ENCODE measurements at regions not wholly inside any gene's neighbourhood (a gene's known extent, or its start where the extent isn't known, plus 50 kb on each side); places are given as distances from the start of the nearest gene placed in this dataset.
"Not testable (repeated sequence)": the region's sequence is repeated elsewhere in the genome, so short reads cannot be mapped to it uniquely, and the experiment has no call there.

DNA sequence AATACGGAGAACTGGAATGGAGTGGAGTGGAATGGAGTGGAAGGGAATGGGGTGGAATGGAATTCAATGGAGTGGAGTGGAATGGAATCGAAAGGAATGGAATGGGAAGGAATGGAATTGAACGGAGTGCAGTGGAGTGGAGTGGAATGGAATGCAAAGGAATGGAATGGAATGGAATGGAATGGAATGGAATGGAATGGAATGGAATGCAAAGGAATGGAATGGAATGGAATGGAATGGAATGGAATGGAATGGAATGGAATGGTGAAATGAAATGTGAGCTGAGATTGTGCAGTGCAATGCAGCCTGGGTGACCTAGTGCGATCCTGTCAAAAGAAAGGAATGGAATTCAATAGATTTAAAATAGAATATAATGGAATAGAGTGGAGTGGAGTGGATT lies 357.3 kb upstream of the WSB1 start:
- ATAC-seq; H3K27me3 Mint-ChIP-seq; H3K9me3 Mint-ChIP-seq (ENCODE audit: low read depth); H3K4me1 Mint-ChIP-seq; DNase-seq; CTCF ChIA-PET; H3K36me3 Mint-ChIP-seq; H3K4me3 Mint-ChIP-seq; H3K27ac Mint-ChIP-seq: not testable (repeated sequence)

DNA sequence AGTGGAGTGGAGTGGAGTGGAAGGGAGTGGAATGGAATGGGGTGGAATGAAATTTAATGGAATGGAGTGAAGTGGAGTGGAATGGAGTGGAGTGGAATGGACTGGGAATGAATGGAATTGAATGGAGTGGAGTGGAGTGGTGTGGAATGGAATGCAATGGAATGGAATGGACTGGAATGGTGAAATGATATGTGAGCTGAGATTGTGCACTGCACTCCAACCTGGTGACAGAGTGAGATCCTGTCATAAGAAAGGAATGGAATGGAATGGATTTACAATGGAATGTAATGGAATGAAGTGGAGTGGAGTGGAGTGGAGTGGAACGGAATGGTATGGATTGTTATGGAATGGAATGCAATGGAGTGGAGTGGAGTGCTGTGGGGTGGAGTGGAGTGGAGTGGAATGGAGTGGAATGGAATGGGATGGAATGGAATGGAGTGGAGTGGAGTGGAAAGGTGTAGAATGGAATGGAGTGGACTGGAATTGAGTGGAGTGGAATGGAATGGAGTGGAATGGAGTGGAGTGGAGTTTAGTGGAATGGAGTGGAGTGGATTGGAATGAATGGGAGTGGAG lies 356.1 kb upstream of the WSB1 start:
- H3K4me1 Mint-ChIP-seq; ATAC-seq; DNase-seq; H3K4me3 Mint-ChIP-seq; CTCF ChIA-PET; H3K36me3 Mint-ChIP-seq; H3K9me3 Mint-ChIP-seq (ENCODE audit: low read depth); H3K27ac Mint-ChIP-seq; H3K27me3 Mint-ChIP-seq: not testable (repeated sequence)

DNA sequence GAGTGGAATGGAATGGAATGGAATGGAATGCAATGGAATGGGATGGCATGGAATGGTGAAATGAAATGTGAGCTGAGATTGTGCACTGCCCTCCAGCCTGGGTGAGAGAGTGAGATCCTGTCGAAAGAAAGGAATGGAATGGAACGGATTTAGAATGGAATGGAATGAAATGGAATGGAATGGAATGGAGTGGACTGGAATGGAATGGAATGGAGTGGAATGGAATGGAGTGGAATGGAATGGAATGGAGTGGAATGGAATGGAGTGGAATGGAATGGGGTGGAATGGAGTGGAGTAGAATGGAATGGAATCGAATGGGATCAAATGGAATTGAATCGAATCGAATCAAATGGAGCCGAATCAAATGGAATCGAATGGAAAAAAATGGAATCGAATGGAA lies 354.2 kb upstream of the WSB1 start:
- H3K36me3 Mint-ChIP-seq; DNase-seq; H3K4me3 Mint-ChIP-seq; H3K27me3 Mint-ChIP-seq; H3K9me3 Mint-ChIP-seq (ENCODE audit: low read depth); H3K27ac Mint-ChIP-seq; ATAC-seq; CTCF ChIA-PET; H3K4me1 Mint-ChIP-seq: not testable (repeated sequence)

DNA sequence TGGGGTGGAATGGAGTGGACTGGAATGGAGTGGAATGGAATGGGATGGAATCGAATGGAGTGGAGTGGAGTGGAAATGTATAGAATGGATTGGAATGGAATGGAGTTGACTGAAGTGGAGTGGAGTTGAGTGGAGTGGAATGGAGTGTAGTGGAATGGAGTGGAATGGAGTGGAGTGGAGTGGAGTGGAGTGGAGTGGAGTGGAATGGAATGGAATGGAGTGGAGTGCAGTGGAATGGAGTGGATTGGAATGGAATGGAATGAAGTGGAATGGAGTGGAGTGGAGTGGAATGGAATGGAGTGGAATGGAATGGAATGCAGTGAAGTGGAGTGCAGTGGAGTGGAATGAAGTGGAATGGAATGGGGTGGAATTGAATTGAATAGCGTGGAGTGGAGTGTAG lies 353.3 kb upstream of the WSB1 start:
- H3K4me1 Mint-ChIP-seq; DNase-seq; H3K9me3 Mint-ChIP-seq (ENCODE audit: low read depth); H3K36me3 Mint-ChIP-seq; H3K27ac Mint-ChIP-seq; H3K27me3 Mint-ChIP-seq; CTCF ChIA-PET; ATAC-seq; H3K4me3 Mint-ChIP-seq: not testable (repeated sequence)

DNA sequence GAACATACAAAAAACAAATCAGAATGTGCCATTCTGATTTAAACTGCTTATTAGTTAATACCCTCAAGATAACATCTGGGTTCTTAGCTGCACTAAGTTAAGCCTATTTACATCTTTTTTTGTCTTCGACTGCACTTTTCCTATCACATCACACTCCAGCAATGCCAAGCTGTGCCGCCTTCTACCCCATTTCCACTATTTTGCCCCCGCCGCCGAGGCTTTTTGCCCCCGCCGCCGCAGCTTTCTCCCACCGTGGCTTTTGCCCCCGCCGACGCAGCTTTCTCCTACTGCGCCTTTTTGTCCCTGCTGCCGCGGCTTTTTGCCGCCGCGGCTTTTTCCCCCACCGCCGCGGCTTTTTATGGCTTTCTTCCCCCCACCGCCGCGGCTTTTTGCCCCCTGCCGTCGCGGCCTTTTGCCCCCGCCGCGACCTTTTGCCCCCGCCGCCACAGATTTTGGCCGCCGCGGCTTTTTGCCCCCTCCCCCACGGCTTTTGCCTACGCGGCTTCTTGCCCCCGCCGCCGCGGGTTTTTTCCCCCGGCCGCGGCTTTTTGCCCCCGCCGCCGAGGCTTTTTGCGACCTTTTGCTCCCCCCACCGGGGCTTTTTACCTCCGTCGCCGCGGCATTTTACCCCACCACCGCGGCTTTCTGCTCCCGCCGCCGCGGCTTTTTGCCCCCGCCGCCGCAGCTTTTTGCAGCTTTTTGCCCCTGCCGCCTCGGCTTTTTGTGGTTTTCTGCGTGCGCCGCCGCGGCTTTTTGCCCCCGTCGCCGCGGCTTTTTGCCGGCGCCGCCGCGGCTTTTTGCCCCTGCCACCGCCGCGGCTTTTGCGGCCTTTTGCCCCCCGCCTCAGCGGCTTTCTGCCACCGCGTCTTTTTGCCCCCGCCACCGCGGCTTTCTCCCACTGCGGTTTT lies 331.4 kb upstream of the WSB1 start:
- no peak for DNase-seq
- Mint-ChIP-seq H3K27ac (peak overlapping the region; percentile 38), H3K4me3 (no peak overlapping the region), H3K4me1 (no peaks in the 10 kb centered on the region), H3K27me3 (peaks cover 15% of the 10 kb centered on the region), H3K9me3 (ENCODE audit: low read depth) (peaks cover 5% of the 10 kb centered on the region), H3K36me3 (peaks cover 2% of the 10 kb centered on the region)
- no peak for ATAC-seq
- CTCF ChIA-PET = no interaction called here

DNA sequence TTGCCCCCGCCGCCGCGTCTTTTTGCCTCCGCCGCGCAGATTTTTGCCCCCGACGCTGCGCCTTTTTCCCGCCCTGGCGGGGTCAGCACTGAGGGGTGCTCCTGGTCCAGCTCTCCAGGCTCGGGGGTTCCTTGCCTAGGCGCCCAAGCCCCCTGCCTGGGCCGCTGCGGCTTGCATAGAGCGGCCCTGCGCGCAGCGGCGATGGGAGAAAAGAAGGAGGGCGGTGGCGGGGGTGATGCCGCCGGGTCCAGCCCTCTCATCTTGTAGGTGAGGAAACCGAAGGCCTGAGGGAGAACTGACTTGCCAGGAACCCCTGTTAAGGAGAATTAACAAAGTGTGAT lies 330.8 kb upstream of the WSB1 start:
- no peaks in the 10 kb centered on the region for H3K4me1 Mint-ChIP-seq
- peaks cover 5% of the 10 kb centered on the region for H3K9me3 Mint-ChIP-seq (ENCODE audit: low read depth)
- no peak overlapping the region for H3K27ac Mint-ChIP-seq
- no peak for DNase-seq
- CTCF ChIA-PET = no interaction called here
- ATAC-seq = no peak
- H3K36me3 Mint-ChIP-seq = peaks cover 2% of the 10 kb centered on the region
- H3K4me3 Mint-ChIP-seq = no peak overlapping the region
- H3K27me3 Mint-ChIP-seq = peaks cover 15% of the 10 kb centered on the region

DNA sequence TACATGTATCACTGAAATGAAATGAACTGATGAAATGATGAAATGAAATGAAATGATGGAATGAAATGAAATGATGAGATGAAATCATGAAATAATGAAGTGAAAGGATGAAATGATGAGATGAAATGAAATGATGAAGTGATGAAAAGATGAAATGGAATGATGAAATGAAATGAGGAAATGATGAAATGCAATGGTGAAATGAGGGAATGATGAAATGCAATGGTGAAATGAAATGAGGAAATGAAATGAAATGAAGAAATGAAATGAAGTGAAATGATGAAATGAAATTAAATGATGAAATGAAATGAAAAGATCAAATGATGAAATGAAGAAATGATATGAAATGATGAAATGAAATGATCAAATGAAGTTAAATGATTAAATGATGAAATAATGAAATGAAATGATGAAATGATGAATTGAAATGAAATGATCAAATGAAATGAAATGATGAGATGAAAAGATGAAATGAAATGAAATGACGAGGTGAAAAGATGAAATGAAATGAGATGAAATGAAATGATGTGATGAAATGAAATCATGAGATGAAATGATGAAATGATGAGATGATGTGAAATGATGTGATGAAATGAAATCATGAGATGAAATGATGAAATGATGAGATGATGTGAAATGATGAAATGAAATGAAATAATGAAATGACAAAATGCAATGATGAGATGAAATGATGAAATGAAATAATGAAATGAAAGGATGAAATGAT lies 327.9 kb upstream of the WSB1 start:
- H3K4me1 Mint-ChIP-seq, H3K36me3 Mint-ChIP-seq, CTCF ChIA-PET: not testable (repeated sequence)

DNA sequence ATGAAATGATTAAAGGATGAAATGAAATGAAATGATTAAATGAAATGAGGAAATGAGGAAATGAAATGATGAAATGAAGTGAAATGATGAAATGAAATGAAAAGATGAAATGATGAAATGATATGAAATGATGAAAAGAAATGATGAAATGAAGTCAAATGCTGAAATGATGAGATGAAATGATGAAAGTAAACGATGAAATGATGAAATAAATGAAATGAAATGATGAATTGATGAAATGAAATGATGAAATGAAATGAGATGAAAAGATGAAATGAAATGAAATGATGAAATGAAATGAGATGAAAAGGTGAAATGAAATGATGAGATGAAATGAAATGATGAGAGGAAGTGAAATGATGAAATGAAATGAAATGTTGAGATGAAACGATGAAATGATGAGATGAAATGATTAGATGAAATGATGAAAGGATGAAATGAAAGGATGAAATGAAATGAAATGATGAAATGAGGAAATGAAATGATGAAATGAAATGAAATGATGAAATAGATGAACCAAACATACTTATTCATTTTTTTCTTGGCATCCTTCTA lies 327.2 kb upstream of the WSB1 start:
- DNase-seq; H3K9me3 Mint-ChIP-seq (ENCODE audit: low read depth); H3K4me1 Mint-ChIP-seq; H3K4me3 Mint-ChIP-seq; ATAC-seq; H3K36me3 Mint-ChIP-seq; H3K27ac Mint-ChIP-seq; CTCF ChIA-PET; H3K27me3 Mint-ChIP-seq: not testable (repeated sequence)

More for the DNA sequence above, 327.9 kb upstream of the WSB1 start:
- ATAC-seq; H3K9me3 Mint-ChIP-seq (ENCODE audit: low read depth); DNase-seq; H3K4me3 Mint-ChIP-seq; H3K27ac Mint-ChIP-seq: not testable (repeated sequence)
- peaks cover 10% of the 10 kb centered on the region for H3K27me3 Mint-ChIP-seq

DNA sequence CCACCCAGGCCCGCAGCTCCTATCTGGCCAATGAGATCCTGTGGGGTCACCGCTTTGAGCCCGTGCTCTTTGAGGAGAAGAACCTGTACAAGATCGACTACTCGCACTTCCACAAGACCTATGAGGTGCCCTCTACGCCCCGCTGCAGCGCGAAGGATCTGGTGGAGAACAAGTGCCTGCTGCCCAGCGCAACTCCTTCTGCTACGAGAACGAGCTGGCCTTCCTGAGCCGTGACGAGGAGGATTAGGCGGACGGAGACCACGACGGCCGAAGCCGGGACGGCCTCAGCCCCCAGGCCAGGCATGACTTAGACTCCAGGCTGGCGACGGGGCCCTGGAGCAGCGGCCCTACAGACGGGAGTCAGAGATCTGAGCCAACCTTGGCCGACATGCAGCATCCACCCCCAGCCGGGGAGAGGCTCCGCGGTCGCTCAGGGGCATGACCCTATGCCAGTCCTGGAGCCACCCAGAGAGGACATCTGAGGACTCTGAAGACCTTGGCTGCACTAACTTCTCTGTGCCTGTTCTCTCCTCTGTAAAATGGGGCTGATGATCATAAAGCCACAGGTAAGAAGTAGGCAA lies 312.0 kb upstream of the WSB1 start:
- H3K36me3 Mint-ChIP-seq; H3K4me3 Mint-ChIP-seq; H3K27ac Mint-ChIP-seq; ATAC-seq; H3K9me3 Mint-ChIP-seq (ENCODE audit: low read depth); DNase-seq; H3K4me1 Mint-ChIP-seq; H3K27me3 Mint-ChIP-seq; CTCF ChIA-PET: not testable (repeated sequence)

DNA sequence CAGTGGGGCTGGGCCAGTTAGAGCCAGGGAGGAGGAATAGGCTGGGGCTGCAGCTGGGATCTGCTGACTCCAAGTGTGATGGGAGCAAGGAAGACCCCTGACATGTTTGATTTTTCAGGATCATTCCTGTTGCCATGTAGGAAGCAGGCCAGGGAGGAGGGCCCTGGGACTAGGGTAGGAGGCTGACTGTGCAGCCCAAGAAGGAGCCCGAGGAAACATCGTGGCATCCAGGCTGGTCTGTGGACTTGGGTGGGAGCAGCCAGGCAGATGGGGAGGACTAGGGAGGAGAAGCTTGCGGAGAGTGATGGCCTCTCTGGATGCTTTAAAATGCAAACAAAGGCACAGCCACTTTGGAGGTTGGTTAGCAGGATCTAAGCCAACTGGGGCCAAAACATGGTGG lies 311.4 kb upstream of the WSB1 start:
- H3K9me3 Mint-ChIP-seq (ENCODE audit: low read depth); H3K4me1 Mint-ChIP-seq; H3K27me3 Mint-ChIP-seq; ATAC-seq; CTCF ChIA-PET; H3K4me3 Mint-ChIP-seq; DNase-seq; H3K27ac Mint-ChIP-seq; H3K36me3 Mint-ChIP-seq: not testable (repeated sequence)

DNA sequence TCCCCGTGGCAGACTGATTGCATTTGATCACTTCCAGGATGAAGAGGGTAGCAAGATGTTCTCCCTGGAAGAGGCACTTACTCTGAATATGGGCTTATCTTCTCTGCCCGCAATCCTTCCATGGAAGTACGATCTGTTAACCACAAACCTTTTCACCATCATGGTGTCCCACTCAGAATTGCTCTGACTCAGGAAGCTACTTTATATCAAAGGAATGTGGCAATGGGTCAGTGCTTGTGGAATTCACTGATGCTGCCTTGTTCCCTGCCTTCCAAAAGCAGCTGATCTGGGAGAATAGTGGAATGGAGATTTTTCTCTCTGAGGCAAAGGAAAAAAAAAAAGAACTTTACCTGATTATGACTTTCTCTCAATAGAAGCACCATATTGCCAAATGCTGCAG lies 306.1 kb upstream of the WSB1 start:
- H3K4me3 Mint-ChIP-seq; ATAC-seq; H3K36me3 Mint-ChIP-seq; H3K9me3 Mint-ChIP-seq (ENCODE audit: low read depth); H3K27me3 Mint-ChIP-seq; CTCF ChIA-PET; H3K27ac Mint-ChIP-seq; DNase-seq; H3K4me1 Mint-ChIP-seq: not testable (repeated sequence)

DNA sequence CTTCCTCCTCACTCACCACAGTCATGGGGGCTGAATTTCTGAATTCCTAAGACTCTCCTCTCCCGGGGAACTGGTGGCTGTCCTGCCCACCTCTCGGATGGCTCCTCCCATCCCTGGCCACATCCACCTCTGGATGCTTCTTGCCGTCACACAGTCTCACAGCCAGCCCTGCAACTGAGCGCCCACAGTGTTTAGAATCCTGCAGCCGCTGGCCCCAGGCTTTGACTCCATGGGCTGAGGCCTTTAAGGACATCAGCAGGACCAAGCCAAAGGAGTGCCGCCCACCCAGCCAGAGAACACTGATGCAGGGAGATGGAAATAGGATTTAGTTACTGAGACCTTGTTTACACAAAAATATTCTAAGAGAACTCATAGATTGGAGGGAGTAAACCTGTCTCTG lies 299.3 kb upstream of the WSB1 start:
- CTCF ChIA-PET; H3K27me3 Mint-ChIP-seq; ATAC-seq; H3K9me3 Mint-ChIP-seq (ENCODE audit: low read depth); H3K36me3 Mint-ChIP-seq; H3K27ac Mint-ChIP-seq; H3K4me1 Mint-ChIP-seq; DNase-seq; H3K4me3 Mint-ChIP-seq: not testable (repeated sequence)

DNA sequence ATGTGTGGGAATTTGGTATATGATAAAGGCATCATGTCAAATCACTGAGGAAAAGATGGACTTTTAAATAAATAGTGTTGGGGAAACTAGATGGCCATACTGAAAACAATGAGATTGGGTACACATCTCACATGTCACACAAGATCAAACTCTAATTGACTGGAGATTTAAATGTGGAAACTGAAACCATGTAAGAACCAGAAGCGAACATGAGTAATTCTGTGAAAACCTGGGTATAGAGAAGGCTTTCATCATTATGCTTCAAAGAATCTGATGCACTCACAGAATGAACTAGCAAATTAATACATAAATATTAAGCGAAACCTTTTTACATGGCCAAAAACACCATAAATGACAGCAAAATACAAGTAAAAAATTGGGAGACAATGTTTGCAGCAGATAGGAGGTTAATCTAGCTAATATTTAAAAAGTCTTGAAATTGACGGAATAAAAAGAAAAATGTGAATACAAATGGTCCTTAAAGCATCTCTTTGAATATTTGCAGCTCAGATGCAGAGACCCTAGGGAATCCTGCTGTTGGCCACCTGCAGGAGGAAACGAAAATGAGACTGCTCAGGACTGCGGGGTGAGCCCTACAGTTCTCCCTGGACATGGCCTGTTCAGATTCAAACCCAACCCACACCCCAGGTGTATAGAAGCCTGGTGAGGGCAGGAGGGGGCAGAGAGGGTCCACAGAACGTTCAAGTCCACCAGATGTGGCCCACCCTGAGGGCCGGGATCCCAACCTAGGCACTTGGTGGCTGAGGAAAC lies 297.6 kb upstream of the WSB1 start:
- H3K4me1 Mint-ChIP-seq; H3K9me3 Mint-ChIP-seq (ENCODE audit: low read depth); DNase-seq; H3K36me3 Mint-ChIP-seq; H3K27me3 Mint-ChIP-seq; H3K27ac Mint-ChIP-seq; H3K4me3 Mint-ChIP-seq; ATAC-seq; CTCF ChIA-PET: not testable (repeated sequence)
